KMS-11 (cell line): ENCODE measurements at regions not wholly inside any gene's neighbourhood (a gene's known extent, or its start where the extent isn't known, plus 50 kb on each side); places are given as distances from the start of the nearest gene placed in this dataset.

Experiments
- H2AFZ ChIP-seq: fragments of 200-600 bp; sonication (generic); 2 replicates; pipeline ENCODE4 v1.6.1; 2016; ENCODE audit warnings: antibody characterized with exemption, mixed run types, low read depth
- H3K27ac ChIP-seq: fragments of 200-600 bp; sonication (generic); 2 replicates; pipeline ENCODE4 v1.6.1; 2016; ENCODE audit warnings: mild to moderate bottlenecking, mixed run types
- H3K27me3 ChIP-seq: fragments of 200-600 bp; sonication (generic); 2 replicates; pipeline ENCODE4 v1.6.1; 2017; ENCODE audit warnings: mild to moderate bottlenecking, low read depth, mixed run types, moderate library complexity; ENCODE audit not compliant: insufficient read depth
- H3K36me3 ChIP-seq: fragments of 200-600 bp; sonication (generic); 2 replicates; pipeline ENCODE4 v1.6.1; 2017; ENCODE audit warnings: mild to moderate bottlenecking, mixed run types; ENCODE audit not compliant: insufficient read depth
- H3K4me1 ChIP-seq: fragments of 200-600 bp; sonication (generic); 2 replicates; pipeline ENCODE4 v1.6.1; 2016; ENCODE audit warnings: mild to moderate bottlenecking, low read depth, mixed run types; ENCODE audit not compliant: poor library complexity, severe bottlenecking
- H3K4me2 ChIP-seq: fragments of 200-600 bp; sonication (generic); 2 replicates; pipeline ENCODE4 v1.7.0; 2016; ENCODE audit warnings: mild to moderate bottlenecking, mixed run types
- H3K4me3 ChIP-seq: fragments of 200-600 bp; sonication (generic); IDR thresholded peaks from 2 replicates; pipeline ENCODE4 v1.6.1; 2017; ENCODE audit warnings: low read depth, low read length, mixed read lengths; ENCODE audit not compliant: insufficient read depth
- H3K79me2 ChIP-seq: fragments of 200-600 bp; sonication (generic); 2 replicates; pipeline ENCODE4 v1.6.1; 2016; ENCODE audit warnings: low read depth, mixed run types; ENCODE audit not compliant: insufficient read depth
- H3K9ac ChIP-seq: fragments of 200-600 bp; sonication (generic); 2 replicates; pipeline ENCODE4 v1.6.1; 2016; ENCODE audit warnings: mild to moderate bottlenecking, mixed run types
- H4K20me1 ChIP-seq: fragments of 200-600 bp; sonication (generic); 2 replicates; pipeline ENCODE4 v1.6.1; 2016; ENCODE audit warnings: mild to moderate bottlenecking, mixed run types; ENCODE audit not compliant: insufficient read depth
- CTCF ChIP-seq: fragments of 200-600 bp; sonication (generic); conservative IDR thresholded peaks from 2 replicates; pipeline ENCODE4 v1.6.1; 2017; ENCODE audit warnings: low read depth, mild to moderate bottlenecking, antibody characterized with exemption, low read length, moderate library complexity, mixed read lengths

- Histone ChIP-seq H3K9ac (no peak overlapping the region), H3K4me2 (no peak overlapping the region)
- TF ChIP-seq CTCF, result no peak
Measured at GRCh38 chr10:62715383-62715782, 89.1 kb upstream of the ADO start.

GRCh38 chr10:62718585-62718984 is 85.9 kb upstream of the ADO start:
- H3K4me3 ChIP-seq, result no peak overlapping the region
- no peaks in the 10 kb centered on the region for H3K79me2 ChIP-seq
- H4K20me1 ChIP-seq, result no peaks in the 10 kb centered on the region
- H3K36me3 ChIP-seq, result no peaks in the 10 kb centered on the region
- H3K4me2 ChIP-seq, result no peak overlapping the region
- no peaks in the 10 kb centered on the region for H3K4me1 ChIP-seq
- H2AFZ ChIP-seq, result no peak overlapping the region
- no peaks in the 10 kb centered on the region for H3K27me3 ChIP-seq
- no peak for TF ChIP-seq CTCF
- H3K27ac ChIP-seq, result no peak overlapping the region
- no peak overlapping the region for H3K9ac ChIP-seq

More at GRCh38 chr10:62715383-62715782, 89.1 kb upstream of the ADO start:
- H2AFZ ChIP-seq, result no peak overlapping the region
- H4K20me1 ChIP-seq, result no peaks in the 10 kb centered on the region
- no peaks in the 10 kb centered on the region for H3K4me1 ChIP-seq
- H3K4me3 ChIP-seq, result no peak overlapping the region
- H3K36me3 ChIP-seq, result no peaks in the 10 kb centered on the region
- H3K27ac ChIP-seq, result no peak overlapping the region
- H3K79me2 ChIP-seq, result no peaks in the 10 kb centered on the region
- no peaks in the 10 kb centered on the region for H3K27me3 ChIP-seq

- H3K4me2 ChIP-seq, result no peak overlapping the region
- no peak overlapping the region for H3K27ac ChIP-seq
Measured at GRCh38 chr10:62719061-62719460, 85.5 kb upstream of the ADO start.

GRCh38 chr10:62721687-62722086 is 82.8 kb upstream of the ADO start:
- no peaks in the 10 kb centered on the region for H3K27me3 ChIP-seq
- H3K4me2 ChIP-seq, result no peak overlapping the region
- H3K4me1 ChIP-seq, result no peaks in the 10 kb centered on the region
- no peak overlapping the region for H3K4me3 ChIP-seq
- TF ChIP-seq CTCF, result no peak
- H3K79me2 ChIP-seq, result no peaks in the 10 kb centered on the region
- no peaks in the 10 kb centered on the region for H3K36me3 ChIP-seq
- no peaks in the 10 kb centered on the region for H4K20me1 ChIP-seq
- H2AFZ ChIP-seq, result no peak overlapping the region
- H3K27ac ChIP-seq, result no peak overlapping the region
- H3K9ac ChIP-seq, result no peak overlapping the region

More at GRCh38 chr10:62719061-62719460, 85.5 kb upstream of the ADO start:
- H3K36me3 ChIP-seq, result no peaks in the 10 kb centered on the region
- no peaks in the 10 kb centered on the region for H3K79me2 ChIP-seq
- H3K4me1 ChIP-seq, result no peaks in the 10 kb centered on the region
- H4K20me1 ChIP-seq, result no peaks in the 10 kb centered on the region
- H3K27me3 ChIP-seq, result no peaks in the 10 kb centered on the region
- no peak for TF ChIP-seq CTCF
- no peak overlapping the region for H3K9ac ChIP-seq
- H2AFZ ChIP-seq, result no peak overlapping the region
- H3K4me3 ChIP-seq, result no peak overlapping the region

GRCh38 chr10:62723375-62723774 is 81.1 kb upstream of the ADO start:
- no peaks in the 10 kb centered on the region for H3K79me2 ChIP-seq
- no peaks in the 10 kb centered on the region for H4K20me1 ChIP-seq
- no peaks in the 10 kb centered on the region for H3K27me3 ChIP-seq
- TF ChIP-seq CTCF, result no peak
- H3K4me2 ChIP-seq, result no peak overlapping the region
- H3K4me3 ChIP-seq, result no peak overlapping the region
- H3K36me3 ChIP-seq, result no peaks in the 10 kb centered on the region
- no peak overlapping the region for H3K9ac ChIP-seq
- H2AFZ ChIP-seq, result no peak overlapping the region
- no peaks in the 10 kb centered on the region for H3K4me1 ChIP-seq
- H3K27ac ChIP-seq, result no peak overlapping the region
